Caki2 (cell line): ENCODE measurements at regions not wholly inside any gene's neighbourhood (a gene's known extent, or its start where the extent isn't known, plus 50 kb on each side); places are given as distances from the start of the nearest gene placed in this dataset.

Experiments
- DNase-seq: peaks from one replicate; pipeline ENCODE4 v3.0.0-alpha.2; 2015; ENCODE audit warnings: low read depth
- in situ Hi-C: cut with HindIII; loops from 2 replicates; pipeline ENCODE4 v1.10.0; 2016; ENCODE audit warnings: low sequenced_read_pairs, low pct_unique_long_range_greater_than_20kb, mixed read lengths

DNA sequence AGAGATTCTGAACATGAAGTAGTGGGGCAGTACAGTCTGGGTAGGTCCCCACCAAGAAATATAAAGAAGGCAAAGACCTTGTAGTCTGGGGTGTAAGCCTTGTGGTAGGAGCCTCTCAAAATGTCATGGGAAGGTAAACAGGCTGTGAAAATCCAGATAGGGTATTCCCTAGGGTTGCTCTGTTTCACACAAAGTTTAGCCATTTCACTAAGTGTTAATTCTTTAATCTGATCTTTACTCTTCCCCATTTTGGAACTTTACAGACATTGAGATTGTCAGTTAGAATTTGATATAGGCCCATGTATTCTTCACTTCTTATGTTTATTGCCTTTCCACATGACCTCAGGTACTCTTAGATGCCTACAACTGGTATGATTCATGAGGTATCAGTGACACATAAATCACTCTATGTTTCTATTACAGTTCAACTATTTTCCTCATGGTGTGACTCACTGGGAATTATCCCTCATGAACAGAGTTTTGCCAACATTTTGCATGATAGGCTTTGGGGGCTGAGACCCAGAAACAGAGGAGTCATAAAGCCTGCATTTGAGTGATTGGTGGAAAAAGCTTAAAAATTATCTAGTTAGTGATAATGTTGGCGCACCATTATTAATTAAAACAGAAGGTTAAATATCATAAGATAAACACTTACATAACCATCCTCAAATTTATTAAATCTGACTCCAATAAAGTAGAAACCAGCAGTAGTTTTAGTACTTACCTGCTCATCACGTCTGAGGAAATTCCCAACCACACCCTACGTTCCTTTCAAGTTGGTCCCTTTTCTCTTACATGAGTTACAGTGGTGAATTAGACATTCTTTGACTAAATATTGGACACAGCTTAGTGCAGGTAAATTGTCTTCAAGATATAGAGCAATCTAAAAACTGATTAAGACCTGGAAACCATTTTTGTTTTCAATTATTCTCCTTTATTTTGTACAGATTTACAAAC, 399.8 kb upstream of the MEF2C start:
- DNase-seq, result peak; percentile 48
- in situ Hi-C loops, result no loop called here

DNA sequence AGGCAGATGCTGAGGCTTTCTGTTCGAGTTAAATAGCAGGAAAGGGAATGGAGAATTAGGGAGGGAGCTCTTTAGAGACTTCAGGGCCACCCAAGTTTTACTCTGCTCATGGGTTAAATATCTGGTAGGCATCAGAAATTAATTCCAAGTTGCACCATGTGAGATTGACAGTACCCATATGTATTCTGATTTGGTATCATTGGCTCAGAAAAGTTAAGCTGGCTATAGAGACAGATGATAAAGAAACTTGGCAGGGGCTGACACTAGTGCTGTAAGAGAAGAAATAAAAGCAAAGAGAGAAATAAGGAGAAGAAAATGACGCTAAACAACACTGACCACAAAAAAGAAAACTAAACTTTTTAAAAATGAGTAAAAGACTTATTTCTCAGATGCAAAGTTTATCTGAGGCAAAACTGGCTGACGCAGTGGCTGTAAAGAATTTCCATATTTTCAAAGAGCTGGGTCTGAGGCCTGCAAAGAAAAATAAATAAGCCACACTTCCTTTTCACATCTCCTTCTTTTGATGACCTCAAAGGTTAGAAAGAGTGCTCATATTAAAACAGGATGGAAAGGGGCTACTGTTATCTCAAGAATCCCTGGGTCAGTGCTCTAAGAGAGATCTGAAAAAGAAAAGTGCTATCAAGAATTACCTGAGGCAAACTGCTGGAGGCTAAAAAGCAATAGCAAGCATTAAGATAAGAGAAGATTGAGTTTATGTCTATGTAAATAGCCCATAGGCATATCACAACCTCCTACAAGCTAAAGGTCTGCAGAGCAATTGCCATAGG, 399.0 kb upstream of the MEF2C start:
- DNase-seq, result peak; percentile 9
- in situ Hi-C loops, result no loop called here

DNA sequence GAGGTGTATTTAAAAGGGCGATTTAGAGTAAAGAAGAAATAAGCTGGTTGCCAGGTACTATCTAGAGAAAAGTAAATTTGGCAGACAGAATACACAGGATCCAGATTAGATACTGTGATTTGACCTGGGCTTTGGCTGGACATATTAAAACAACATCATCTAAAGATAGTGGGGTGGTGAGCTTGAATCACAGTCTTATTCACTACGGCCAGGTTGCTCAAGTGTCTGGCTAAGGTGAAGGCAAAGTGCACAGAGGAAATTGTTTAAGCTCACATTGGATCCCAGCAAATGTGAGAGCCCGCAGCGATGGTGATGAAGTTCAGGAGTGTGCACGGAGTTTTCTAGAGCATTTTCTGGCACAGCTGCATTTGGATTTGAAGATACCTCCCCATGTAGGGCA, 398.2 kb upstream of the MEF2C start:
- in situ Hi-C loops, result no loop called here
- no peak for DNase-seq

DNA sequence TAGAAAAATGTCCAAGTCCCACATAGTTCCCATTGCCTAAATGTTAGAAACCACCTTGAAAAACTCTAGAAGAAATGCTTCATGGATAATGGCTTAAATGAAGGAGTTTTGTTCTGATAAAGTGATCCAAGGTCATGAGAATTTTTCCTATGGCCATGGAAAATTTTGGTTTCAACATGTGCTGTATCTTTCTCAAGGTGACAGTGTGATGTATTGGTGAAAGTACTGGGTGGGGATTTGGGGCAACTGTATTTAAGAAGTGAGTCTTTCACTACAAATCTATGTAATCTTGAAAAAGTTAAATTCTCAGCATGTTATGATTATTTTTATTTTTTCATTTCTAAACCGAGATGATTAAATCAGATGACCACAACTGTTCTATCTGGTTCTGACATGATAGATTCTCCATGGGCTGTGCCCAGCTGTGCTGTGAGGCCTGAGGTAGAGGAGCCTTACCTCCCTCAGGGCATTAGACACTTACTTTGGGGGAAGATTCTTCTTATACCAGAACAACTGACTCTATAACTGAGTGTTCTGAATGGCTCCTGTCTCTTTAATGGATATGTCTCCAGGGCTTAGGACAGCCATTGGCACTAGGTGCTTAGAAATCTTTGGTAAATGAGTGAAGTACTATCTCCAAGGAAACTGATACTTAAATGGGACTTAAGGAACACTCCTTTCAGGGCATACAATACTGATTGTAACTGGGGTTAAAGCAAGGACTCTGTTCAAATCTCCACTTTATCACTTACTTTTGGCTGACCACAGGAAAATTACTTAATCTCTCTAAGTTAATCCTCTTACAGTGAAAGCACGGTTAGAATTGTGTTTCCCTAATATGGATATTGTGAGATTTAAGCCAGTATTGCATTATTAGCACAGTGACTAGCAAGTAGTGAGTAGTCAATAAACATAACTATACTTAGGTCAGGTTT, 397.4 kb upstream of the MEF2C start:
- in situ Hi-C loops, result no loop called here
- no peak for DNase-seq

DNA sequence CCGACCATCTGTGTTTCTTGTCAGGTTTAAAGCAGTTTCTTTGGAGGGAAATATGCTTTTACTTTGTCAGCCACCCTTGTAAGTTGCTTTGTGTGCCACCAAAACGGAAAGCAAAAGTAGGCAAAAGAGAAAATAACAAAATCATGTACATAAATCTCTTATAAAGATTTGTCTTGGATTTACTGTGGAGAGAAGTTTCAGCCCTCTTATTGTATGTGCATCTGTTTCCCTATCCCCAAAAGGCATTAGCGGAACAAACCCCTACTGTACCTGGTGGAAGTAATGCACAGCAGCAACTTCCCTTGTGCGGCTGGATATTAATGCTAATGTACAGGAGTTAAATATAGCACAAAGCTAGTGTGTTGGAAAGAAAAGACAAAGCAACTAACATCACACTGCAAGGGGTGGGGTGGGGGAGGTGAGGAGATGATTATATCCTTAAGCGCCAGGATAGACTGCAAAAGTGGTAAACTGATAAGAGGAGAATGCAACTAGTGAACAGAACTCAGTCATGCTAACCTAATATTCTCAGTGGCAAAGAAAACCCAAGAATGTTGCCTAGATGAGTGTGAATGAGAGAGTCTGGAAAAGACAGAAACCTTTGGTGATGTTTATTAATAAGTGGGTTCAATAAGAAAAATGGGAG, 396.5 kb upstream of the MEF2C start:
- in situ Hi-C loops, result no loop called here

DNA sequence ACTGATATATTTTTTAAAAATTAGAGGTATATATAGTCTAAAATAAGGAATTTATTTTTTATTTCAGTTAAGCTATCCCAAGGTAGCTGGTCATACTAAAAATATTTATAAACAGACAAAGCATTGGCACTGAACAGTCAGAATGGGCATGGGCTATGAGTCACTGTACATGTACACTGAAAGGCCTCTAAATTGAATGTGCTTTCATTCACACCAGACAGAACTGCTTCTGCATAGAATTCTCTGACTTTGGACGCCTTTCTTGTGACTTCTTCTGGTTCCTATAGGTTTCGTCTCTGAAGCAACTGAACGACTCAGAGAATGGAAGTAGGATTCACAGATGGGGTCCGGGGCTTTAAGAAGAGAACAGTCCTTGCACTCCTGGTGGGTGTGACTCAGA, 394.8 kb upstream of the MEF2C start:
- no peak for DNase-seq
- in situ Hi-C loops, result no loop called here

More for the DNA sequence above, 396.5 kb upstream of the MEF2C start:
- no peak for DNase-seq

DNA sequence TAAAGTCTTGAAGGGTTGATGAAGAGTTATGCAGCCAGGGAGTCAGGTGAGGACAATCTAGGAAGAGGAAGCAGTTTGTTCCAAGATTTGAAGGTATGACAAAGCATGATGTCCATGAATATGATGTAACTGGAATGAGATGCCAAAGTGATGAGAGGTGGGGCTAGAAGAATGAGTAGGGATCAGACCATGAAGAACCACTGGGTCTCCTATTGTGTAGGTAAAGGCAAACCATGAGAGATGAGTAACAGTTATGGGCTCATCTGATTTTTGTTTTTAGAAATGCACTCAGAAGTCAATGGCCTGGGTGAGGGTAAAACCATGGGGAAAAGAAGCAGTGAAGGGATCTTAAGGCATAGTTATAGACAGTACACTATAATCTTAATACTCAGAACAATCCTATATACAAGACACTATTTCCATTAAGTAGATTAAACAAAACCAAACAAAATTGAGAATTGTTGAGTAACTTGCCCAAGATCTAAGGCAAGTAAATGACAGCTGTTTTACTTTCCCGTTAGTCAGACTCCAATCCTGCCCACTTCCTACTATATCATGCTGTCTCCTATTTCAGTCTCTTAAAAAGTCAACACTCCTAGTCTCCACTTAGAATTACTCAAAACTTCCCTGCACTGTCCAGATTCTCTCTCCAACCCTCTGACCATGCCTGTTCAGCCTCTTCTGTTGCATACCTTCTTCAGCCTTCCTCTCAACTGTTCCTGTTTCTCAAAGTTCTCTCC, 393.8 kb upstream of the MEF2C start:
- in situ Hi-C loops, result no loop called here
- DNase-seq, result no peak

DNA sequence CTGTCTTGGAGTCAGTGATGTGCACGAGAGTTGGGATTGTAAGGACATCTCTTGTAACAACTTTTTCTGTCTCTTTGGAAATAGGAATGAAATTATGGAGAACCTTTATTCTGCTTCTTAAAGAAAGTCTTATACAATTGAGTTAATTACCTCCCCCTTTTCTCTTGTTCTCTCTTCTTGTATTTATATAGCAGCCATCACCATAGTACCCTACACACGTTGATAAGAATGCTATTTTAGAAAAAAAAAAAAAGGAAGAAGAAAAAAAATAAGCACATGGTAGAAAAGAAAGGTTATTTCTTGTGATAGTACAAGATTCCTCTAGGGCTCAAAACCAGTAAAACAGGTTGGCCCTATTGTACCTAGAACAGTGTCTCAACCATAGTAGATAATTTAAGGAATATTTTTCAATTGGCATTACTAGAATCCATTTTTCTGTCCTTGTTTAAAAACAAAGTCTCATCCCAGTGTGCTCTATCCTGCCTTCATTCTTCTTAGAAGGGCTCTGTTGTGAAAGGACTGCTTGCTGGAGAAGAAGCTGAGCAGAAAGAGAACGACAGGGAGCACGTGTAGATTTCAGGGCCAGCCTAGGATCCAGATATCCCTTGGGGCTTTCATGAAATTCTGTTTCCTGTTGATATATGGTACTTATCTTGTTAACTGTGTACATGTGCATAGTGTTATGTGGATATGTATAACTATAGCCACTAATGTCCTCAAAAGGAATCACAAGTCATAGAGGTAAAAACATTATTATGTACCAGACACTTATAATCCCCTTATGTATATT, 392.3 kb upstream of the MEF2C start:
- in situ Hi-C loops, result no loop called here
- no peak for DNase-seq

DNA sequence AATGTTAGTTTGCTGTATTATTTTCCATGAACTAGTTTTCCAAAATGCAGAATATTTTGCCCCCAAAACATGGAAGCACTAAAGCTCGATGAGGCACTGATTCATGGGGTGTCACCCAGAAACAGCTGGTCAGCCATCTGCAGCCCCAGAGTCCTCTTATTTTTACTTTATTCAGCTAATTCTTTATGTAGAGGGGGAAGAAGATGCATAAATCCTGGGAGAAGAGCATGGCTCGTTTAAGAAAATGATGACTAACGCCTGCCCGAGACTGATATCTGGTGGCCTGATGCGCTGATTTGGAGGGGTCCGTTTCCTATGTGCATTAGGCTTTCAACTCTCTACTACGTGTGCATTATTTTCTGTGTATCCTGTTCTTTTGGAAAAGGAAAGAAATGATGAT, 390.3 kb upstream of the MEF2C start:
- in situ Hi-C loops, result no loop called here
- no peak for DNase-seq

DNA sequence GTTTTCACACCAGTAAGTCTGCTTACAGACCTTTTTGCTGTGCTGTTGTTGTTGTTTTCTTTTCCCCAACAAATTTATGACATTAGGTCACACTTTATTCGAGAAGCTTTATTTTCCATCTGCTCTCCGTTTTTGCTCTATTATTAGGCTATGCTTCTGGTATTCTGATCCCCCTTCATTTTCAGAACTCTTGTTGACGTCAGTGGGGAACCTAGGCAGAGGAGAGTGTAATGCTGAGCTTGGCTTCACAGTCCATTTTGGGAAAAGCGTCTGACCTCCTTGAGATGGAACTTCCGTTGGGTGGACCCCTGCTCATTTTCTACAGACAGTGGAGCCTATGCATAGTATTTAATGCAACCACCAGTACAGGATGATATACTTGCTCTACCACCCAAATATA, 387.9 kb upstream of the MEF2C start:
- no peak for DNase-seq
- in situ Hi-C loops, result no loop called here

DNA sequence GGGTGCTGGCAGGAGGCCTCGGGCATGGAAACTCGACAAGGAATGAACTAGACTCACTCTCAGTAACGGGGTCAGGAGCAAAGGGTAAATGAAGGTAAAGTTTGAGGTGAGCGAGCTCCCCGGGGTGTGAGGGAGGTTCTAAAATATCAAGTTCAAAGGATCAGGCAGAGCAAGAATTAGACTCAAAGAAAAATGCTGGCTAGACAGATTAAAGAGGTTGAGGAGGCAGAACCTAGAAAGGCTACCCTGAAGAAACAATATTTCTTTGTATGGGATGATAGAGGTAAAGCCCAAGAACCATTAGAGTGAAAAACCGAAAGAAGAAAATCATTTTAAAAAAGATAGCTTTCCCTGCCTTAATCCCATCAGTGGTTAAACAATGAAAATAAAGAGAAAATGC, 386.7 kb upstream of the MEF2C start:
- in situ Hi-C loops, result no loop called here
- DNase-seq, result no peak

DNA sequence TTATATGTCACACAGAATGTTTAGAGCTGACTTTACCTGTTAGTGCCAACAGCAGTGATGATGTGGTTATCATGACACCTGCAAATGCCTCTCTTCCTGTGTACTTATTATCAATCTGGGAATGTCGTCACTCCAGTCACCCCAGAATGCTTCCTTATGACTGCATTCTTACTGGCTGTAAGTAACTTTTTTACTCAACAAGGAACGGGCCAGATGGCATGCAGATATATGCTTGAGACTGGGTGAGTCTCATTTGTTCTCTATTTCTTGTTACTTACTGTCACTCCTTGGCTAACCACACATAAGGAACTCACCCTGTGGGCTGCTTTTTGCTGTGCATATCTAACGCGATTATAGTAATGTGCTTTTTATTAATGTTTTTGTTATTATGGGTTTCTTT, 385.5 kb upstream of the MEF2C start:
- DNase-seq, result no peak
- in situ Hi-C loops, result no loop called here

DNA sequence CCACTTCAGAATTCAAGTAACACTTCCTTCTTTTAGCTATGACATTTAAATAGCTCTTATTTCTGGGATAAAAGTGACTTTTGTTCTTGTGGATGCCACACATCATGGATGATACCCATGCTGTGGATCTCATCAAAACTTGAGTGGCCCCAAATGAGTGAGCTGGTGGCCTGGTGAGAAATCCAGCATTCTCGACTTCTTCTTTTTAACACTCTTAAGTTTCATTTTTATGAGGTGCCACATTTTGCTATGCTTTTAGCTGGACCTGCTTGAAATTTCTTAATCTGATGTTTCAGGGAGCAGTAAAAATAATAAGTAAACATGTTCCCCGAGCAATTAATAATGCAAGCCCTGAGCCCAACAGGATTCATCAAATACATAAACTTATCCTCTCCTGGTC, 384.8 kb upstream of the MEF2C start:
- DNase-seq, result no peak
- in situ Hi-C loops, result no loop called here

DNA sequence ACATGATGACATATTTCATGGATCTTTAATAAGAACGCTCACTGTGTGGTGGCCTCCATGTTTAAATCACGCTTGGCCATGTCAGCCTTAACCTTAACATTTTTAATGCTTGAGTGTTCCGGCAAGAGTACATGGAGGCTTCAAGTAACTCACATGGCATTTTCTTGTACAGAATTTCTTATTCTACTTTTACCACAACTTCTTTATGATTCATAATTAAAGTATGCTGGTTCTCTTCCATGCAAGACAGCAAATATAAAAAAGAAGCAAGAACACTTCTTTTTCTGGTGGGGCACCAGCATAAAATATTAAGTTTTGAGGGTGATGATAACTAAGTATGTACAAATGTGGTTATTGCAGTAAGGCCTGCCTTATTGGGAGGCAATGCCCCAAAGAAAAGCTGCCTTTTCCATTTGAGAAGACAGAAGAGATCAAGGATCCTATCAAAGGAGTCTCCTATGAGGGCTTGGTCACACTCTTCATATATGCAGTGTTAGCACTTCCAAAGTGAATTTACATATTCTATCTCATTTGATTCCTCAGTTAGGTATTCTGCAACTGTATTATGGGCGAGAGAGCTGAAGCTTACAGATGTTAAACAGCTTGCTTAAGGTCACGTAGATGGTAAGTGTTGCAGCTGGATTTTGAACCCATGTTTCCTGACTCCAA, 382.7 kb upstream of the MEF2C start:
- no peak for DNase-seq
- in situ Hi-C loops, result no loop called here

DNA sequence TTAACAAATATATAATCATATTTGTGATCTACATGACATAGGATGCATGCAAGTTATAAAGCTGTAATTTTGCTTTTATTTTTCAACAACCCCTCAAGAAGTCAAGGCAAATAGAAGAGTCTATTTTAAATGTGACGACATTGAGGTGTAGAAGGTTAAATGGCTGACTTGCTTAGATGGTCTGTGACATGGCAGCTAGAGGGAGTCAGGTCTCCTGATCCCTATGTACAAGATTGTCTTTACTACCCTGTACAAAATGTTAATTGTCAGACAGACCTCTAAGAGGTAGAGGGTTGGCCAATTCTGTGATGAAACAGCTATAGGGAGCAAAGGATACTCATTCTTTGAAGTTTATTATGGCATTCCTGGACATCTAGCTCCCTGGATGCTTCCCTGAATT, 380.9 kb upstream of the MEF2C start:
- in situ Hi-C loops, result no loop called here

DNA sequence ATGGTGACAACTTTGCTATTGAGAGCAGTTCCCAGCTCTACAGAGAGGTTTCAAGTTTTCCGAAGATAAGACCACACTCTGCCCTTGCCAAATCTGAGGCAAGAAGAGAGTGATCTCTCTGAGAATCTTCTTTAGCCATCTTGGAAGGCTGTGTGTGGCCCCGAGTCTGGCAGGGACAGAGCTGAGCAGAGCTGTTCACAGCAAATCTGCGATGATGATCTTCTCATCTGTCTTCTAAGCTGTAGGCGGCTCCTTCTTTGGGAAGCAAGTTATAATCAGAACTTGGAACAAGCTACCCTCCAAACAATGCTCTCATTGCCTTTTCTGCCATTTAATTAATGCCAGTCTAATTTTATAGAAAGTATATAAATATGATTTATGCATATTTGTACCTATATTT, 379.0 kb upstream of the MEF2C start:
- in situ Hi-C loops, result no loop called here
- DNase-seq, result no peak

More for the DNA sequence above, 380.9 kb upstream of the MEF2C start:
- DNase-seq, result no peak
